Tibial nerve (tissue), 4 donors: ENCODE measurements at regions not wholly inside any gene's neighbourhood (a gene's known extent, or its start where the extent isn't known, plus 50 kb on each side); places are given as distances from the start of the nearest gene placed in this dataset.

ENCODE experiments used
- DNase-seq, 2 donors: peaks; one replicate each; pipeline ENCODE4 v3.0.0-alpha.2; 2019; ENCODE audit warnings: low spot score in 2 of 2
- H3K27ac ChIP-seq, 4 donors: fragments of 200-600 bp; sonication (generic) in 3 of 4; one replicate each; pipeline ENCODE4 v1.5.1; 2017 to 2019; ENCODE audit warnings: mild to moderate bottlenecking in 1 of 4
- H3K27me3 ChIP-seq, 2 donors: fragments of 200-600 bp; sonication (generic) in 1 of 2; one replicate each; pipeline versions ENCODE4 v1.5.1 to v1.6.0; 2017 to 2019
- H3K36me3 ChIP-seq, 3 donors: fragments of 200-600 bp; sonication (generic); one replicate each; pipeline ENCODE4 v1.5.1; 2018 to 2019
- H3K4me1 ChIP-seq, 4 donors: fragments of 200-600 bp; sonication (generic) in 3 of 4; one replicate each; pipeline ENCODE4 v1.5.1; 2017 to 2019
- H3K4me3 ChIP-seq, 4 donors: fragments of 200-600 bp; sonication (generic) in 3 of 4; one replicate each; pipeline ENCODE4 v1.5.1; 2017 to 2019; ENCODE audit warnings: mild to moderate bottlenecking in 1 of 4, moderate library complexity in 1 of 4
- H3K9me3 ChIP-seq, 4 donors: fragments of 200-600 bp; sonication (generic) in 3 of 4; one replicate each; pipeline ENCODE4 v1.5.1; 2017 to 2019
- EP300 ChIP-seq, 2 donors: sonication (generic); formaldehyde crosslinking; IDR thresholded peaks; one replicate each; pipeline ENCODE4 v1.6.1; 2017; ENCODE audit warnings: antibody characterized with exemption in 2 of 2, mild to moderate bottlenecking in 1 of 2
- POLR2A ChIP-seq, 2 donors: fragments of 450-650 bp; IDR thresholded peaks; one replicate each; pipeline ENCODE4 v1.6.1; 2017; ENCODE audit warnings: antibody characterized with exemption in 2 of 2, mild to moderate bottlenecking in 2 of 2, moderate library complexity in 2 of 2
- WGBS, 2 donors: methylation state at CpG; one replicate each; pipeline ENCODE4 v1.1.5; 2018; 5-methylcytosine and 5-hydroxymethylcytosine counted together
- TF ChIP-seq, protein P1 (sequence below), 5 experiments: fragments of 200-600 bp in 3 of 5; fragments of 450-650 bp in 2 of 5; sonication (generic) in 3 of 5; IDR thresholded peaks; one replicate each; pipeline ENCODE4 v1.5.1; 2016 to 2019; ENCODE audit warnings: antibody characterized with exemption in 5 of 5, mild to moderate bottlenecking in 3 of 5, moderate library complexity in 2 of 5

DNA sequence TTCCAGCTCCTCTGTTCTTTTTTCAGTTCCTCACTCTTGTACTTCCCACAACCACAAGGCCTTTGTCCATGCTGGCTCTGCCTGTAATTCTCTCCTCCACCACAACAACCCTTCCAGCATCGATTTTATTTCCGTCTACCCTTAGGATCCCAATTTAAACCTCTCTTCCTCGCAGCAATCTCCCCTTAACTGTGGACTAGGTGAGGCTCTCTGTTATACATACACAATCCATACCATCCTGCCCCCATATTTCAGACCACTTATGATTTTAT, 90.4 kb upstream of the ZC3H11B start:
- Histone ChIP-seq H3K27ac (no peak overlapping the region), H3K4me3 (no peak overlapping the region), H3K9me3 (no peaks in the 10 kb centered on the region), H3K36me3 (no peaks in the 10 kb centered on the region), H3K4me1 (no peaks in the 10 kb centered on the region), H3K27me3 (no peaks in the 10 kb centered on the region)
- DNase-seq: no peak
- TF ChIP-seq EP300 (IDR thresholded peaks at IDR 0.05) (no peak), POLR2A (IDR thresholded peaks at IDR 0.05) (no peak)
- TF ChIP-seq, protein P1, sequence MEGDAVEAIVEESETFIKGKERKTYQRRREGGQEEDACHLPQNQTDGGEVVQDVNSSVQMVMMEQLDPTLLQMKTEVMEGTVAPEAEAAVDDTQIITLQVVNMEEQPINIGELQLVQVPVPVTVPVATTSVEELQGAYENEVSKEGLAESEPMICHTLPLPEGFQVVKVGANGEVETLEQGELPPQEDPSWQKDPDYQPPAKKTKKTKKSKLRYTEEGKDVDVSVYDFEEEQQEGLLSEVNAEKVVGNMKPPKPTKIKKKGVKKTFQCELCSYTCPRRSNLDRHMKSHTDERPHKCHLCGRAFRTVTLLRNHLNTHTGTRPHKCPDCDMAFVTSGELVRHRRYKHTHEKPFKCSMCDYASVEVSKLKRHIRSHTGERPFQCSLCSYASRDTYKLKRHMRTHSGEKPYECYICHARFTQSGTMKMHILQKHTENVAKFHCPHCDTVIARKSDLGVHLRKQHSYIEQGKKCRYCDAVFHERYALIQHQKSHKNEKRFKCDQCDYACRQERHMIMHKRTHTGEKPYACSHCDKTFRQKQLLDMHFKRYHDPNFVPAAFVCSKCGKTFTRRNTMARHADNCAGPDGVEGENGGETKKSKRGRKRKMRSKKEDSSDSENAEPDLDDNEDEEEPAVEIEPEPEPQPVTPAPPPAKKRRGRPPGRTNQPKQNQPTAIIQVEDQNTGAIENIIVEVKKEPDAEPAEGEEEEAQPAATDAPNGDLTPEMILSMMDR (IDR thresholded peaks at IDR 0.05): no peak
- 87 to 94% methylated on average over 3 of the region's 3 CpGs for WGBS, 2 donors

GRCh38 chr1:219701476-219701875, 88.6 kb upstream of the ZC3H11B start:
- Histone ChIP-seq H3K4me1 (no peaks in the 10 kb centered on the region), H3K9me3 (no peaks in the 10 kb centered on the region), H3K27ac (no peak overlapping the region), H3K27me3 (no peaks in the 10 kb centered on the region), H3K4me3 (no peak overlapping the region), H3K36me3 (no peaks in the 10 kb centered on the region)
- no peak for DNase-seq
- 66 to 72% methylated on average over 3 of the region's 3 CpGs for WGBS, 2 donors
- TF ChIP-seq, protein P1 (IDR thresholded peaks at IDR 0.05): no peak
- TF ChIP-seq EP300 (IDR thresholded peaks at IDR 0.05): no peak
- no peak for TF ChIP-seq POLR2A (IDR thresholded peaks at IDR 0.05)

GRCh38 chr1:219699870-219700269, 87.0 kb upstream of the ZC3H11B start:
- 91 to 93% methylated on average over 5 of the region's 5 CpGs for WGBS, 2 donors
- DNase-seq: no peak
- Histone ChIP-seq H3K4me1 (no peaks in the 10 kb centered on the region), H3K9me3 (no peaks in the 10 kb centered on the region), H3K27me3 (no peaks in the 10 kb centered on the region), H3K36me3 (no peaks in the 10 kb centered on the region), H3K27ac (no peak overlapping the region), H3K4me3 (no peak overlapping the region)
- no peak for TF ChIP-seq EP300 (IDR thresholded peaks at IDR 0.05)
- no peak for TF ChIP-seq POLR2A (IDR thresholded peaks at IDR 0.05)
- TF ChIP-seq, protein P1 (IDR thresholded peaks at IDR 0.05): no peak

GRCh38 chr1:219697682-219698081, 84.8 kb upstream of the ZC3H11B start:
- WGBS, 2 donors: 74 to 86% methylated on average over 1 of the region's 1 CpG
- Histone ChIP-seq H3K4me3 (no peak overlapping the region), H3K4me1 (no peaks in the 10 kb centered on the region), H3K27ac (no peak overlapping the region), H3K27me3 (no peaks in the 10 kb centered on the region), H3K9me3 (no peaks in the 10 kb centered on the region), H3K36me3 (no peaks in the 10 kb centered on the region)
- TF ChIP-seq POLR2A (IDR thresholded peaks at IDR 0.05) (no peak), EP300 (IDR thresholded peaks at IDR 0.05) (no peak)
- TF ChIP-seq, protein P1 (IDR thresholded peaks at IDR 0.05): no peak
- DNase-seq: no peak

GRCh38 chr1:219692981-219693380, 80.1 kb upstream of the ZC3H11B start:
- DNase-seq: no peak
- no peaks in the 10 kb centered on the region for H3K4me1 ChIP-seq
- no peaks in the 10 kb centered on the region for H3K36me3 ChIP-seq
- H3K9me3 ChIP-seq: no peaks in the 10 kb centered on the region
- 46 to 51% methylated on average over 2 of the region's 2 CpGs for WGBS, 2 donors
- TF ChIP-seq, protein P1 (IDR thresholded peaks at IDR 0.05): no peak
- TF ChIP-seq EP300 (IDR thresholded peaks at IDR 0.05): no peak
- no peak for TF ChIP-seq POLR2A (IDR thresholded peaks at IDR 0.05)
- no peak overlapping the region for H3K27ac ChIP-seq
- H3K4me3 ChIP-seq: no peak overlapping the region
- H3K27me3 ChIP-seq: no peaks in the 10 kb centered on the region
